GM12878 (cell line): ENCODE measurements at regions not wholly inside any gene's neighbourhood (a gene's known extent, or its start where the extent isn't known, plus 50 kb on each side); places are given as distances from the start of the nearest gene placed in this dataset.

Experiments used
- ATAC-seq: fragments of 200-7000 bp; cut with Tn5 transposase; 3 replicates; pipeline ENCODE4 v1.9.1; 2020; ENCODE audit warnings: mild to moderate bottlenecking, moderate library complexity
- BruUV-seq: library from RNA; stranded (reverse); fragments of 400-500 nt; replicated peaks from 2 replicates; lab custom pipeline; 2021; lab: Mats Ljungman, UMichigan
- CTCF ChIA-PET: fragments of 300-600 bp; sonication (Branson Sonifier 250); formaldehyde crosslinking; extraction: SDS; loops from one replicate; lab custom pipeline; 2021; ENCODE audit warnings: inconsistent platforms; lab: Yijun Ruan, JAX
- POLR2A ChIA-PET: fragments of 350-600 bp; formaldehyde crosslinking; extraction: SDS; loops from one replicate; lab custom pipeline; 2021; ENCODE audit warnings: inconsistent platforms; lab: Charles Lee
- RAD21 ChIA-PET: fragments of 300-600 bp; sonication (Branson Sonifier 250); formaldehyde crosslinking; loops from one replicate; lab custom pipeline; 2023; ENCODE audit warnings: antibody characterized with exemption; ENCODE audit not compliant: unreplicated experiment; lab: Charles Lee
- SMC1A ChIA-PET: fragments of 300-600 bp; sonication (Branson Sonifier 250); formaldehyde crosslinking; loops from one replicate; lab custom pipeline; 2023; ENCODE audit not compliant: unreplicated experiment, uncharacterized antibody; lab: Charles Lee
- DNase-seq: peaks from one replicate; pipeline ENCODE4 v3.0.0-alpha.2; 2011; ENCODE audit warnings: low read depth, low spot score
- FAIRE-seq: peaks from 3 replicates; lab custom pipeline; 2011; peaks lifted over from hg19 to GRCh38; lab: Jason Lieb, UNC
- H2AFZ ChIP-seq: 2 replicates; pipeline ENCODE4 v1.6.0; 2011; ENCODE audit warnings: low read depth, low read length, control low read depth; ENCODE audit not compliant: control insufficient read depth
- H3K27ac ChIP-seq: 2 replicates; pipeline ENCODE4 v1.5.1; 2011; ENCODE audit warnings: control low read depth; ENCODE audit not compliant: control insufficient read depth, insufficient read depth
- H3K27me3 ChIP-seq, 2 experiments: replicated peaks in 1 of 2; 2 replicates each; pipeline versions ENCODE4 v1.6.0 to v1.6.1; 2011; ENCODE audit warnings: low read length in 1 of 2; ENCODE audit not compliant: control insufficient read depth in 2 of 2, insufficient read depth in 2 of 2
- H3K36me3 ChIP-seq, 2 experiments: 2 replicates each; pipeline ENCODE4 v1.5.1; 2011; ENCODE audit warnings: low read length in 1 of 2; ENCODE audit not compliant: control insufficient read depth in 2 of 2, insufficient read depth in 2 of 2
- H3K4me1 ChIP-seq: 2 replicates; pipeline ENCODE4 v1.6.1; 2011; ENCODE audit warnings: mild to moderate bottlenecking, low read length, moderate library complexity, mixed read lengths; ENCODE audit not compliant: control insufficient read depth, insufficient read depth
- H3K4me2 ChIP-seq: 2 replicates; pipeline ENCODE4 v1.6.0; 2011; ENCODE audit warnings: control low read depth; ENCODE audit not compliant: control insufficient read depth, insufficient read depth
- H3K4me3 ChIP-seq: fragments of 200-600 bp; sonication (generic); 2 replicates; pipeline ENCODE4 v1.5.1; 2016
- H3K79me2 ChIP-seq: 2 replicates; pipeline ENCODE4 v1.6.0; 2011; ENCODE audit warnings: low read length; ENCODE audit not compliant: control insufficient read depth, insufficient read depth
- H3K9ac ChIP-seq: 2 replicates; pipeline ENCODE4 v1.8.0; 2011; ENCODE audit warnings: low read length, control low read depth, mixed read lengths; ENCODE audit not compliant: control insufficient read depth, insufficient read depth
- H3K9me3 ChIP-seq: replicated peaks from 3 replicates; pipeline ENCODE4 v1.5.1; 2011; ENCODE audit warnings: mild to moderate bottlenecking, low read length; ENCODE audit not compliant: control insufficient read depth, insufficient read depth
- H4K20me1 ChIP-seq: 2 replicates; pipeline ENCODE4 v1.6.0; 2011; ENCODE audit not compliant: control insufficient read depth, insufficient read depth
- BACH1 ChIP-seq: fragments of 450-650 bp; IDR thresholded peaks from 2 replicates; pipeline ENCODE4 v1.6.1; 2017; ENCODE audit warnings: mild to moderate bottlenecking, borderline replicate concordance
- BCLAF1 ChIP-seq: fragments of 450-650 bp; IDR thresholded peaks from 2 replicates; pipeline ENCODE4 v1.6.1; 2017; ENCODE audit warnings: antibody characterized with exemption, mild to moderate bottlenecking, moderate library complexity
- E4F1 ChIP-seq: fragments of 450-650 bp; IDR thresholded peaks from 2 replicates; pipeline ENCODE4 v1.6.1; 2018; ENCODE audit warnings: borderline replicate concordance, mild to moderate bottlenecking; ENCODE audit not compliant: partially characterized antibody
- KLF5 ChIP-seq: fragments of 450-650 bp; IDR thresholded peaks from 2 replicates; pipeline ENCODE4 v1.6.1; 2014; ENCODE audit warnings: mild to moderate bottlenecking; ENCODE audit not compliant: partially characterized antibody
- POLR2AphosphoS2 ChIP-seq: IDR thresholded peaks from 2 replicates; pipeline ENCODE4 v1.6.1; 2011; ENCODE audit warnings: low read depth, mild to moderate bottlenecking, low read length, improper control_type of control experiment, moderate library complexity
- SIX5 ChIP-seq: IDR thresholded peaks from 2 replicates; pipeline ENCODE4 v1.6.1; 2011; ENCODE audit warnings: mild to moderate bottlenecking, low read depth, low read length, moderate library complexity; ENCODE audit not compliant: severe bottlenecking
- STAT1 ChIP-seq: fragments of 450-650 bp; conservative IDR thresholded peaks from 2 replicates; pipeline ENCODE4 v1.6.1; 2014; ENCODE audit warnings: antibody characterized with exemption, mild to moderate bottlenecking
- WGBS: methylation state at CpG from one replicate; pipeline ENCODE4 v1.1.6; 2016; ENCODE audit warnings: low lambda C conversion rate; ENCODE audit not compliant: insufficient replicate concordance, insufficient coverage; ENCODE audit errors: missing lambda C conversion rate; 5-methylcytosine and 5-hydroxymethylcytosine counted together
- in situ Hi-C: fragments of 300-500 bp; cut with MboI; formaldehyde crosslinking; loops from 9 replicates; pipeline ENCODE4 v1.14.3; 2018; ENCODE audit warnings: mixed read lengths
- intact Hi-C: fragments of 100-400 bp; cut with micrococcal nuclease; formaldehyde crosslinking; loops from one replicate; pipeline ENCODE4 v1.14.2; 2022; ENCODE audit not compliant: unreplicated experiment
- TF ChIP-seq, protein P1 (sequence below): IDR thresholded peaks from 2 replicates; pipeline ENCODE4 v1.6.1; 2012; ENCODE audit warnings: low read depth, low read length, improper control_type of control experiment
- TF ChIP-seq, protein P2 (sequence below): fragments of 450-650 bp; formaldehyde crosslinking; IDR thresholded peaks from 2 replicates; pipeline ENCODE4 v1.4.0; 2020; ENCODE audit warnings: mild to moderate bottlenecking, moderate library complexity

DNA sequence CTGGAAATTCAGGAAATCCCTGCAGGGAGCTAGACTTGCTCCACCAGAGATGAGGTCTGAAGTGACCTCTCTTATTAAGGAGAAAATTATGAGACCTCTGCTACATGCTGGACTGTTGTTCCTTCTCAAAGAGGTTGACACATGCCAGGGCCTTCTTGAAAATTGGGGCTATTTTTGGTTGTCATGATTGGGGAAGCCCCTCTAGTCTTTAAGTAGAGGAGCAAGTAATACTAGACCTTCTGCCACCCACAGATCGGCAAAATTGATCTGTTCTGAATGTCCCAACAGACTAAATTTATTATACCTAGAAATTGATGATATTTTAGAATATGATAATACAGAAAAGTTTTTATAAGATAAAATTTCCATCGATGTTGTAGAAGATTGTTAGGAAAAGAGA is 160.8 kb upstream of the GRB10 start:
- Histone ChIP-seq H3K27ac (no peak overlapping the region), H3K27me3 (no peaks in the 10 kb centered on the region), H3K79me2 (no peaks in the 10 kb centered on the region), H3K36me3 (no peaks in the 10 kb centered on the region), H3K4me2 (no peak overlapping the region), H3K4me3 (no peak overlapping the region), H3K9ac (no peak overlapping the region), H3K4me1 (no peaks in the 10 kb centered on the region), H4K20me1 (no peaks in the 10 kb centered on the region), H3K9me3 (no peaks in the 10 kb centered on the region), H2AFZ (no peak overlapping the region)
- in situ Hi-C loops (no loop called here), intact Hi-C loops (no loop called here)
- no peak for DNase-seq
- ChIA-PET CTCF (no interaction called here), RAD21 (no interaction called here), POLR2A (no interaction called here), SMC1A (no interaction called here)
- no peak for FAIRE-seq
- 0% methylated on average over 2 of the region's 2 CpGs for WGBS
- ATAC-seq: no peak
- no TSS peak for BruUV-seq
- no peak for TF ChIP-seq POLR2AphosphoS2
- TF ChIP-seq SIX5: no peak
- no peak for TF ChIP-seq BCLAF1
- no peak for TF ChIP-seq KLF5
- no peak for TF ChIP-seq E4F1
- no peak for TF ChIP-seq BACH1
- no peak for TF ChIP-seq STAT1
- TF ChIP-seq, protein P1, sequence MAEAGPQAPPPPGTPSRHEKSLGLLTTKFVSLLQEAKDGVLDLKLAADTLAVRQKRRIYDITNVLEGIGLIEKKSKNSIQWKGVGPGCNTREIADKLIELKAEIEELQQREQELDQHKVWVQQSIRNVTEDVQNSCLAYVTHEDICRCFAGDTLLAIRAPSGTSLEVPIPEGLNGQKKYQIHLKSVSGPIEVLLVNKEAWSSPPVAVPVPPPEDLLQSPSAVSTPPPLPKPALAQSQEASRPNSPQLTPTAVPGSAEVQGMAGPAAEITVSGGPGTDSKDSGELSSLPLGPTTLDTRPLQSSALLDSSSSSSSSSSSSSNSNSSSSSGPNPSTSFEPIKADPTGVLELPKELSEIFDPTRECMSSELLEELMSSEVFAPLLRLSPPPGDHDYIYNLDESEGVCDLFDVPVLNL: no peak
- TF ChIP-seq, protein P2, sequence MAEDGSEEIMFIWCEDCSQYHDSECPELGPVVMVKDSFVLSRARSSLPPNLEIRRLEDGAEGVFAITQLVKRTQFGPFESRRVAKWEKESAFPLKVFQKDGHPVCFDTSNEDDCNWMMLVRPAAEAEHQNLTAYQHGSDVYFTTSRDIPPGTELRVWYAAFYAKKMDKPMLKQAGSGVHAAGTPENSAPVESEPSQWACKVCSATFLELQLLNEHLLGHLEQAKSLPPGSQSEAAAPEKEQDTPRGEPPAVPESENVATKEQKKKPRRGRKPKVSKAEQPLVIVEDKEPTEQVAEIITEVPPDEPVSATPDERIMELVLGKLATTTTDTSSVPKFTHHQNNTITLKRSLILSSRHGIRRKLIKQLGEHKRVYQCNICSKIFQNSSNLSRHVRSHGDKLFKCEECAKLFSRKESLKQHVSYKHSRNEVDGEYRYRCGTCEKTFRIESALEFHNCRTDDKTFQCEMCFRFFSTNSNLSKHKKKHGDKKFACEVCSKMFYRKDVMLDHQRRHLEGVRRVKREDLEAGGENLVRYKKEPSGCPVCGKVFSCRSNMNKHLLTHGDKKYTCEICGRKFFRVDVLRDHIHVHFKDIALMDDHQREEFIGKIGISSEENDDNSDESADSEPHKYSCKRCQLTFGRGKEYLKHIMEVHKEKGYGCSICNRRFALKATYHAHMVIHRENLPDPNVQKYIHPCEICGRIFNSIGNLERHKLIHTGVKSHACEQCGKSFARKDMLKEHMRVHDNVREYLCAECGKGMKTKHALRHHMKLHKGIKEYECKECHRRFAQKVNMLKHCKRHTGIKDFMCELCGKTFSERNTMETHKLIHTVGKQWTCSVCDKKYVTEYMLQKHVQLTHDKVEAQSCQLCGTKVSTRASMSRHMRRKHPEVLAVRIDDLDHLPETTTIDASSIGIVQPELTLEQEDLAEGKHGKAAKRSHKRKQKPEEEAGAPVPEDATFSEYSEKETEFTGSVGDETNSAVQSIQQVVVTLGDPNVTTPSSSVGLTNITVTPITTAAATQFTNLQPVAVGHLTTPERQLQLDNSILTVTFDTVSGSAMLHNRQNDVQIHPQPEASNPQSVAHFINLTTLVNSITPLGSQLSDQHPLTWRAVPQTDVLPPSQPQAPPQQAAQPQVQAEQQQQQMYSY (CRISPR knock-in tag): no peak
